ENCODE measurements at regions not wholly inside any gene's neighbourhood (a gene's known extent, or its start where the extent isn't known, plus 50 kb on each side); places are given as distances from the start of the nearest gene placed in this dataset.

GRCh38 chr4:80129785-80130184 is 56.8 kb upstream of the ANTXR2 start:
- DNase-seq (no peak), ATAC-seq (ENCODE audit: low FRiP score in 2 of 2) (no peak)
- no peak overlapping the region for H3K27ac ChIP-seq
- no peak overlapping the region for H3K4me3 ChIP-seq
- no peaks in the 10 kb centered on the region for H3K9me3 ChIP-seq
- H3K4me1 ChIP-seq: peaks cover 0 to 3% (median 0%) of the 10 kb centered on the region in 4 donors
- H3K36me3 ChIP-seq: no peaks in the 10 kb centered on the region
- no peaks in the 10 kb centered on the region for H3K27me3 ChIP-seq
- TF ChIP-seq EP300 (IDR thresholded peaks at IDR 0.05) (no peak), POLR2AphosphoS5 (IDR thresholded peaks at IDR 0.05) (no peak), POLR2A (IDR thresholded peaks at IDR 0.05) (no peak), CTCF (IDR thresholded peaks at IDR 0.05) (no peak)

- ATAC-seq (ENCODE audit: low FRiP score in 2 of 2) (no peak), DNase-seq (no peak)
- Histone ChIP-seq H3K27ac (no peak overlapping the region), H3K36me3 (no peaks in the 10 kb centered on the region), H3K4me1 (peaks cover 0 to 3% (median 0%) of the 10 kb centered on the region in 4 donors), H3K9me3 (no peaks in the 10 kb centered on the region), H3K4me3 (no peak overlapping the region), H3K27me3 (no peaks in the 10 kb centered on the region)
- no peak for TF ChIP-seq POLR2AphosphoS5 (IDR thresholded peaks at IDR 0.05)
- TF ChIP-seq EP300 (IDR thresholded peaks at IDR 0.05): no peak
- no peak for TF ChIP-seq POLR2A (IDR thresholded peaks at IDR 0.05)
- no peak for TF ChIP-seq CTCF (IDR thresholded peaks at IDR 0.05)
Observed at GRCh38 chr4:80128941-80129340, 55.9 kb upstream of the ANTXR2 start.

GRCh38 chr4:80127870-80128419 is 54.9 kb upstream of the ANTXR2 start:
- WGBS, 2 donors: 91 to 95% methylated on average over 3 of the region's 3 CpGs
- H3K4me1 ChIP-seq: peaks cover 0 to 3% (median 0%) of the 10 kb centered on the region in 4 donors
- no peak for TF ChIP-seq EP300 (IDR thresholded peaks at IDR 0.05)
- TF ChIP-seq CTCF (IDR thresholded peaks at IDR 0.05): no peak
- TF ChIP-seq POLR2AphosphoS5 (IDR thresholded peaks at IDR 0.05): no peak
- no peak for TF ChIP-seq POLR2A (IDR thresholded peaks at IDR 0.05)
- no peaks in the 10 kb centered on the region for H3K36me3 ChIP-seq
- DNase-seq (no peak), ATAC-seq (ENCODE audit: low FRiP score in 2 of 2) (no peak)
- no peak overlapping the region for H3K27ac ChIP-seq
- no peak overlapping the region for H3K4me3 ChIP-seq
- H3K9me3 ChIP-seq: no peaks in the 10 kb centered on the region
- no peaks in the 10 kb centered on the region for H3K27me3 ChIP-seq

- Histone ChIP-seq H3K36me3 (no peaks in the 10 kb centered on the region), H3K9me3 (no peaks in the 10 kb centered on the region), H3K4me1 (peaks cover 0 to 3% (median 0%) of the 10 kb centered on the region in 4 donors), H3K27me3 (no peaks in the 10 kb centered on the region), H3K4me3 (no peak overlapping the region), H3K27ac (no peak overlapping the region)
- ATAC-seq (ENCODE audit: low FRiP score in 2 of 2) (no peak), DNase-seq (no peak)
- 89 to 90% methylated on average over 2 of the region's 2 CpGs for WGBS, 2 donors
- no peak for TF ChIP-seq POLR2A (IDR thresholded peaks at IDR 0.05)
- no peak for TF ChIP-seq EP300 (IDR thresholded peaks at IDR 0.05)
- no peak for TF ChIP-seq POLR2AphosphoS5 (IDR thresholded peaks at IDR 0.05)
- no peak for TF ChIP-seq CTCF (IDR thresholded peaks at IDR 0.05)
Observed at GRCh38 chr4:80126435-80126834, 53.4 kb upstream of the ANTXR2 start.

Data from upper lobe of left lung (tissue), 6 donors.